NT2/D1 (cell line): ENCODE measurements at regions not wholly inside any gene's neighbourhood (a gene's known extent, or its start where the extent isn't known, plus 50 kb on each side); places are given as distances from the start of the nearest gene placed in this dataset.

Experiments
- SUZ12 ChIP-seq: IDR thresholded peaks from 2 replicates; pipeline ENCODE4 v1.6.1; 2011; ENCODE audit not compliant: insufficient read length, insufficient read depth; ENCODE audit errors: extremely low read depth
- YY1 ChIP-seq: IDR thresholded peaks from 2 replicates; pipeline ENCODE4 v1.6.1; 2011; ENCODE audit not compliant: insufficient read length, insufficient read depth

DNA sequence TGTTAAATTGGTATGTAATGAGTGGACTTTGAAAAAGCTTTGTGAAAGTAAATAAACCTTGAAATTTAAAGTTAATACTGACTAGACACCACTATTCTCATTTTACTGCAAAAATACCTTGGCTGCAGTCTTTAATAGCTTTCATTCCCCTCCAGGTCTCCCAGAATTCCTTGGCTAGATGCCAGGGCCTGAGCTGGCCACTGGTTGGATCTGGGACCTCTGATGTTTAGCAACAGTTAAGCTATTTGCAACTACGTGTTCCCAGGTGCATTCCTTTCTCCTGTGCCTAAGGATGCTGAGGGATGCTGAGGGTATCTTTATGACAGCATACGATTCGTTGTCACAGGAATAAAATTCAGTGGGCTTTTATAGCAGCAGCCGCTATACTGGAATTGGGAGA is 938.7 kb downstream of the TTLL7 start:
- no peak for TF ChIP-seq YY1
- TF ChIP-seq SUZ12 = no peak
